Fibroblast of lung (primary cell): ENCODE measurements at regions not wholly inside any gene's neighbourhood (a gene's known extent, or its start where the extent isn't known, plus 50 kb on each side); places are given as distances from the start of the nearest gene placed in this dataset.

ENCODE experiments used
- DNase-seq, 2 donors: peaks; one replicate each; pipeline versions ENCODE4 v3.0.0 to v3.0.0-alpha.2; 2010; ENCODE audit warnings: low read depth in 2 of 2
- H2AFZ ChIP-seq: 2 replicates; pipeline ENCODE4 v1.5.1; 2012; ENCODE audit warnings: low read length, control low read depth, inconsistent platforms
- H3K27ac ChIP-seq: 2 replicates; pipeline ENCODE4 v1.5.1; 2011; ENCODE audit warnings: low read length, control low read depth; ENCODE audit not compliant: insufficient read depth
- H3K27me3 ChIP-seq: 2 replicates; pipeline ENCODE4 v1.5.1; 2011; ENCODE audit warnings: mild to moderate bottlenecking, low read length; ENCODE audit not compliant: control insufficient read depth, insufficient read depth
- H3K36me3 ChIP-seq: 2 replicates; pipeline ENCODE4 v1.5.1; 2011; ENCODE audit warnings: low read length; ENCODE audit not compliant: control insufficient read depth, insufficient read depth
- H3K4me1 ChIP-seq: 2 replicates; pipeline ENCODE4 v1.5.1; 2011; ENCODE audit warnings: low read length; ENCODE audit not compliant: control insufficient read depth, insufficient read depth; ENCODE audit errors: extremely low read depth
- H3K4me2 ChIP-seq: 2 replicates; pipeline ENCODE4 v1.5.1; 2011; ENCODE audit warnings: low read length, control low read depth; ENCODE audit not compliant: insufficient read depth; ENCODE audit errors: extremely low read depth
- H3K4me3 ChIP-seq, 4 experiments: fragments of 200-600 bp in 1 of 4; sonication (generic) in 1 of 4; replicated peaks in 1 of 4; 2 replicates each; pipeline ENCODE4 v1.5.1; 2011 to 2016; ENCODE audit warnings: low read length in 4 of 4, low read depth in 3 of 4, mild to moderate bottlenecking in 3 of 4, control low read depth in 2 of 4, inconsistent platforms in 1 of 4, mixed read lengths in 1 of 4; ENCODE audit not compliant: insufficient read depth in 1 of 4; ENCODE audit errors: control extremely low read depth in 1 of 4
- H3K79me2 ChIP-seq: 2 replicates; pipeline ENCODE4 v1.5.1; 2012; ENCODE audit warnings: mild to moderate bottlenecking, low read length, inconsistent platforms; ENCODE audit not compliant: control insufficient read depth, insufficient read depth
- H3K9ac ChIP-seq: 2 replicates; pipeline ENCODE4 v1.5.1; 2011; ENCODE audit warnings: mild to moderate bottlenecking, low read length, control low read depth; ENCODE audit not compliant: insufficient read depth
- H3K9me3 ChIP-seq: 2 replicates; pipeline ENCODE4 v1.5.1; 2012; ENCODE audit warnings: low read depth, low read length; ENCODE audit not compliant: control insufficient read depth, insufficient read depth
- H4K20me1 ChIP-seq: 2 replicates; pipeline ENCODE4 v1.5.1; 2011; ENCODE audit warnings: low read length; ENCODE audit not compliant: control insufficient read depth, insufficient read depth; ENCODE audit errors: extremely low read depth
- EZH2 ChIP-seq: IDR thresholded peaks from 2 replicates; pipeline ENCODE4 v1.5.1; 2012; ENCODE audit warnings: low read length, control low read depth, mild to moderate bottlenecking; ENCODE audit errors: missing control alignments
- TF ChIP-seq, protein P1 (sequence below), 2 donors: IDR thresholded peaks in 1 of 2; conservative IDR thresholded peaks in 1 of 2; 1 replicate in 1 of 2; 2 replicates in 1 of 2; pipeline ENCODE4 v1.5.1; 2011 to 2012; ENCODE audit warnings: low read length in 2 of 2, control low read depth in 1 of 2, inconsistent platforms in 1 of 2, low read depth in 1 of 2, mild to moderate bottlenecking in 1 of 2

DNA sequence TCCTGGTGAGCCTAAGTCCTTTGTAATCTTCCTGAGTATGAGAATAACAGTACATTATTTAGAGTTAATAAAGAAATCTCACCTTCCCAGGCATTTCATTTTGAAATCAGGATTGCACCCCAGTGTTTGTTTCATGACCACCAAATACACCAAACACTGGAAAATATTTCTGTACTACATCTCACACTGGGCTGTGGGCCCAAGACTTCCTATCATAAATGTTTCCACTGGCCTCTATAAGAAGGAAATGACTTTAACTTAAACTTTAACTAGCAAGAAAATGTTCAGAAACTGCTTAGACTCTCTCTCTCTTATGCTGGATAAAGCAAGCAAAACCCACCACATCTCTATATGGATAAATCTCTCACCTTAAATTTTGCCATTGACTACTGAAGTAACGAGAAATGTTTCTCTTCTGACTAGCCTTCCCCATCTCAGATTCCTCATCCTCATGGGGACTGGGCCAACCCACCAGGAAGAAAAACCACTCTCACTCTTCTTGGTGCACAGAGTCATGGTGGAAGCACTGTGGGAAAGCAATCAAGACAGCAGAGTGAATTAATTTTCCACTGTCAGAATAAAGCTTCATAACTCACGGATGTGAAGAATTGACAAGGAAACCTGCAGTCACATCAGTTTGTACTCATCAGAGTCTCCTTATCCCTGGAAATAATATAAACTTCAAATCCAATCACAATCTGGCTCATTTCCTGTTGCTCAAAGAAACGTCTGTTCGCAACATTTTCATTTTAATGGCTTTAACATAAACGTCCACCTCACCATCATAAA, 859.6 kb downstream of the EPHA3 start:
- Histone ChIP-seq H4K20me1 (no peaks in the 10 kb centered on the region), H3K79me2 (no peaks in the 10 kb centered on the region), H3K9me3 (no peaks in the 10 kb centered on the region), H3K9ac (no peak overlapping the region), H3K27ac (no peak overlapping the region), H2AFZ (no peak overlapping the region), H3K36me3 (no peaks in the 10 kb centered on the region), H3K4me1 (no peaks in the 10 kb centered on the region), H3K27me3 (no peaks in the 10 kb centered on the region), H3K4me2 (no peak overlapping the region), H3K4me3 (no peak overlapping the region)
- no peak for DNase-seq
- no peak for TF ChIP-seq EZH2
- TF ChIP-seq, protein P1, sequence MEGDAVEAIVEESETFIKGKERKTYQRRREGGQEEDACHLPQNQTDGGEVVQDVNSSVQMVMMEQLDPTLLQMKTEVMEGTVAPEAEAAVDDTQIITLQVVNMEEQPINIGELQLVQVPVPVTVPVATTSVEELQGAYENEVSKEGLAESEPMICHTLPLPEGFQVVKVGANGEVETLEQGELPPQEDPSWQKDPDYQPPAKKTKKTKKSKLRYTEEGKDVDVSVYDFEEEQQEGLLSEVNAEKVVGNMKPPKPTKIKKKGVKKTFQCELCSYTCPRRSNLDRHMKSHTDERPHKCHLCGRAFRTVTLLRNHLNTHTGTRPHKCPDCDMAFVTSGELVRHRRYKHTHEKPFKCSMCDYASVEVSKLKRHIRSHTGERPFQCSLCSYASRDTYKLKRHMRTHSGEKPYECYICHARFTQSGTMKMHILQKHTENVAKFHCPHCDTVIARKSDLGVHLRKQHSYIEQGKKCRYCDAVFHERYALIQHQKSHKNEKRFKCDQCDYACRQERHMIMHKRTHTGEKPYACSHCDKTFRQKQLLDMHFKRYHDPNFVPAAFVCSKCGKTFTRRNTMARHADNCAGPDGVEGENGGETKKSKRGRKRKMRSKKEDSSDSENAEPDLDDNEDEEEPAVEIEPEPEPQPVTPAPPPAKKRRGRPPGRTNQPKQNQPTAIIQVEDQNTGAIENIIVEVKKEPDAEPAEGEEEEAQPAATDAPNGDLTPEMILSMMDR (conservative IDR thresholded peaks at IDR 0.05 in 1 of 2, IDR thresholded peaks at IDR 0.05 in 1 of 2; ENCODE audit: low read depth in 1 of 2, low read length in 2 of 2): no peak

DNA sequence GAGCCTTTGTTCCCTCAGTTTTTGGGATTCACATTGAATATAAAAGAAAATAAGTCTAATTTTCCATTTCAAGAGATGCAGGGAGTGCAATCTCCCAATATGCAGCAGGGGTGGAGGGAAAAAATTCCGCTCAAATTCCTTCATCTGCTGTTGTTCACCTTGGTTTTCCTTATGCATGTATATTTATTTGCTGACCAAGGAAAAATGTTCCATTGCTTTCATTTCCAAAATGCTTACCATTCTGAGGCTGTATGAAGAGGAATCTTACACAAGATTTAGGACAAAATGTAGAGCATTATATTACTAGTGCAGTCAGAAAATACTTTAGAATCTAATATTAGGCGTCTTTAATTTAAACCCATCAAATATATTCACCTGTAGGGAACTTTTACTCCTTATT, 863.9 kb downstream of the EPHA3 start:
- Histone ChIP-seq H4K20me1 (no peaks in the 10 kb centered on the region), H3K27me3 (no peaks in the 10 kb centered on the region), H3K27ac (no peak overlapping the region), H2AFZ (no peak overlapping the region), H3K9me3 (no peaks in the 10 kb centered on the region), H3K9ac (no peak overlapping the region), H3K4me1 (no peaks in the 10 kb centered on the region), H3K4me3 (no peak overlapping the region), H3K36me3 (no peaks in the 10 kb centered on the region), H3K4me2 (no peak overlapping the region), H3K79me2 (no peaks in the 10 kb centered on the region)
- no peak for TF ChIP-seq EZH2
- TF ChIP-seq, protein P1 (conservative IDR thresholded peaks at IDR 0.05 in 1 of 2, IDR thresholded peaks at IDR 0.05 in 1 of 2; ENCODE audit: low read depth in 1 of 2, low read length in 2 of 2): no peak
- no peak for DNase-seq

DNA sequence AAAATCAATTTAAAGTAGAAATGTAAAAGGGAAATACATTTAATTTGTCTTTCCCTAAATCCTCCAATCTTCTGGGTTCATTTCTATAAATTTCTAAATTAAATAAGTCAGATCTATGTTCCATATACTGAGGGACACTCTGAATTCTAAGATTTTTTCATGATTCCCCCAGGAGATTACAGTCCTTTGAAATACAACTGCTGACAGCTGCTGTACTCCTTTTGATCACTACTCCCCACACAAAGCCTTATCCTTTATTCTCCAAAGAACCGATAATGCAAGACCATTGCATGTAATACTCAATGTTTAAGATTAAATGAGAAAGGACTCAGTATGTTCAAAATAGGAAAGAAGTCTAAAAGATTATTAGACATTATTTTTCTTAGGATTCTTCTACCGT, 865.7 kb downstream of the EPHA3 start:
- Histone ChIP-seq H3K4me2 (no peak overlapping the region), H4K20me1 (no peaks in the 10 kb centered on the region), H3K27ac (no peak overlapping the region), H3K27me3 (no peaks in the 10 kb centered on the region), H2AFZ (no peak overlapping the region), H3K36me3 (no peaks in the 10 kb centered on the region), H3K9ac (no peak overlapping the region), H3K4me3 (no peak overlapping the region), H3K4me1 (no peaks in the 10 kb centered on the region), H3K9me3 (no peaks in the 10 kb centered on the region), H3K79me2 (no peaks in the 10 kb centered on the region)
- TF ChIP-seq, protein P1 (conservative IDR thresholded peaks at IDR 0.05 in 1 of 2, IDR thresholded peaks at IDR 0.05 in 1 of 2; ENCODE audit: low read depth in 1 of 2, low read length in 2 of 2): no peak
- no peak for TF ChIP-seq EZH2
- DNase-seq: no peak
